HG03025 (cell line): ENCODE measurements at regions not wholly inside any gene's neighbourhood (a gene's known extent, or its start where the extent isn't known, plus 50 kb on each side); places are given as distances from the start of the nearest gene placed in this dataset.
"Not testable (repeated sequence)": the region's sequence is repeated elsewhere in the genome, so short reads cannot be mapped to it uniquely, and the experiment has no call there.

Experiments
- ATAC-seq: cut with Tn5 transposase; IDR thresholded peaks from one replicate; pipeline ENCODE4 v1.9.1; 2021; ENCODE audit warnings: mild to moderate bottlenecking, moderate library complexity; ENCODE audit not compliant: unreplicated experiment, low FRiP score

- ATAC-seq = no peak
These were observed 360.5 kb downstream of the LMO7 start for GRCh38 chr13:75996582-75996981.

GRCh38 chr13:75995966-75996365 lies 359.8 kb downstream of the LMO7 start:
- ATAC-seq = no peak

DNA sequence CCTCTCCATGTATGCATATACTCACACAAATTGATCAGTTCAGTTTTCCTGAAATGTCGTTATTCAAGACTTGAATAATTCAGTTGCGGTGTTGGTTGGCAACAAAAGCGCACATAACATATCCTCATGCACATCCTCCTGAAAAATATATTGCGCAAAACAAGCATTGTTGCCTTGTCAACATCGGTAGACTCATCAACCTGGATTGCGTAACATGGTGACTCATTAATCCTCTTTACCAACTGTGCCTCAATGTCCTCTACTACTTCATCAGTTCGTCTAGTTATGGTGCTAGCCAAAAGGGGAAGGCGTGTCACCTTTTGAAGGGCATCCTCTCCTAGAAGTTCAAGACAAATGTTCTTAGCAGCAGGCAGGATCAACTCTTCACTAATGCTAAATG lies 357.7 kb downstream of the LMO7 start:
- no peak for ATAC-seq

- ATAC-seq = no peak
These were observed 357.1 kb downstream of the LMO7 start for GRCh38 chr13:75993241-75993640.

- ATAC-seq = peak; percentile 93
These were observed 350.7 kb downstream of the LMO7 start for GRCh38 chr13:75986818-75987217.

DNA sequence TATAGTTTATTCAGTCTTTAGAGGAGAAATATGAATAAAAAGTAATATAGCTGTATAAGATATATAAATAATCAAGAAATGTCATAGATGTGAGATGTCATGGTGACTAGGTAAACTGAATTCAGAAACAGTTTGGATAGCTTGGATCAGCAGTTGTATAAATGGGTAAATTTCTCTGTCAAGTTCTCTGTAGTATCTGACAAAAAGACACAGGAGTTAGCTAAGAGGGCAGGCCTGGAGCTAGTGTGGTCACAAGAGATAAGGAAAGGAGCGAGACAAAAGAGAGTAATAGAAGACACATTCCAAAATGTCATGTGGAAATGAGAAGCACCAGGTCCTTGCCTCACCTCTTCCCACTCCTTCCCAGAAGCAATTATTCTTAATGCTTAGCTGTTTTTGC lies 349.0 kb downstream of the LMO7 start:
- ATAC-seq = no peak

DNA sequence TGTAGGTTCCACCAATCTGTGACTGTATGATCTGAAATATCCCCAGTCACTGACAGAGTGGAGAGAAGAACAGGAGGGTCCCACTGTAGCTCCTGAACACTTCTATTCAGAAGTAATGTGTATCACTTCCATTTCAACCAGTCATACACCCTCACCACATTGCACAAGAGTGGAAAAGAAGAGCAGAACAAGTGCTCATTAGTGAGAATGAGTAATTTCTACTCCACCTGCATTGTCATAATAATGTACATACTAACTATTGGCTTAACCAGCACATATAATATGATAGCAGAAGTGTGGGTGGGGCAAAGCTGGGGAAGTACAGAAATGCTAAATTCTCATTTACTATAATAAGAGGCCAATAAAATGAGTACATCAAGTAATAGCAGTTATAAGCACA lies 342.7 kb downstream of the LMO7 start:
- no peak for ATAC-seq

- no peak for ATAC-seq
These were observed 332.1 kb downstream of the LMO7 start for GRCh38 chr13:75968103-75968838.

DNA sequence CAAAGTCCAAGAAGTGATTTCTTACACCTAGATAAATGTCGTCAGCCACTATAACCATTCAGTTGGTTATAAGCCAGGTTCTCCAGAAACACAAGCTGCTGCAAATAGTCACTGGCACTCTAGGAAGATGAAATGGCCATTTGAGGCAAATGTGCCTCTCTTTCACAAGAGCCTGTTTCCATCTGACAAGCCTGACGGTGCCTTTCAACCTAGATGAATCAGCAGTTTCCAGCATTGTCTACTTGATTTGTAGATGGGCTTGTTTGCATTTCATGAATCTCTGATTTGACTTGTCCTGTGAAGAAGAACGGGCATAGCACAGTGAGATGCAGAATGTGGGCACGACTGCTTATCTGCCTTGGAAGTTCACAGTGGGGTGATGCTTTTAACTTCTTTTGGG lies 327.2 kb downstream of the LMO7 start:
- no peak for ATAC-seq

- no peak for ATAC-seq
These were observed 325.8 kb downstream of the LMO7 start for GRCh38 chr13:75961911-75962310.

- peak; percentile 92 for ATAC-seq
These were observed 324.4 kb downstream of the LMO7 start for GRCh38 chr13:75960538-75960994.

- peak; percentile 7 for ATAC-seq
These were observed 323.8 kb downstream of the LMO7 start for GRCh38 chr13:75959861-75960481.

- not testable (repeated sequence) for ATAC-seq
These were observed 317.5 kb downstream of the LMO7 start for GRCh38 chr13:75953589-75953988.

GRCh38 chr13:75947448-75947847 lies 311.3 kb downstream of the LMO7 start:
- no peak for ATAC-seq

DNA sequence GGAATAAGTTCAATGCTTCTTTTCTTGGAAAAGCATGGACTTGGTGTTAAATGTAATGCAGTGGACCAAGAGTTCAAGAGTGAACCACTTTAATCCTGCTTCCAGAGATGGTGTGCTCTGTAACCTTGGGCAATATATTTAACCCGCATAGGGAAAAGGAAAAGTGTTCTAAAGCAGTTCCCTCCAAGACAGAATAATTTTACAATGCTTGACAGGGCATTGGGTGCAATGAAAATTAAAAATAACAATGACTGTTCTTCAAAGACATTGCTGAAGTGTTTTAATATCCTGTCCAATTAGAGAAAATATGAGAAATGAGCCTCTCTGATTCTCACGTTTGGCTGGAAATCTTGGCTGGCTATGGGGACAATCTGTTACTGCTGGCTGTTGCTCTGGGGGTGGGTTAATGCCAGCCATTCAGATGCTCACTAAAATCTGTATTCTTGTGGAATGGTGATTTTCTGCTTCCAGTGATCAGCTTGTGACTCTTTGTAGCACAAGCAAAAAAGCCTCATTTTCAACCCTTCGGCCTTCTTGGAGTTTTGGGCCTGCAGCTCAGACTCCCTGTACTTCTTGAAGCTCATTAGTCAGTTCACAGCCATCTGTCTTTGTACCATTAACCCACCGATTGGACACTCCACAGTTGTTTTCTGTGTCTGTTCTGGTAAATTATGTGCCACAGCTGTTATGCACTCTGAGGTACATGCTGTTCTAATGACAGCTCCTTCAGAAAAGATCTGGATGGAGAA lies 310.6 kb downstream of the LMO7 start:
- no peak for ATAC-seq

DNA sequence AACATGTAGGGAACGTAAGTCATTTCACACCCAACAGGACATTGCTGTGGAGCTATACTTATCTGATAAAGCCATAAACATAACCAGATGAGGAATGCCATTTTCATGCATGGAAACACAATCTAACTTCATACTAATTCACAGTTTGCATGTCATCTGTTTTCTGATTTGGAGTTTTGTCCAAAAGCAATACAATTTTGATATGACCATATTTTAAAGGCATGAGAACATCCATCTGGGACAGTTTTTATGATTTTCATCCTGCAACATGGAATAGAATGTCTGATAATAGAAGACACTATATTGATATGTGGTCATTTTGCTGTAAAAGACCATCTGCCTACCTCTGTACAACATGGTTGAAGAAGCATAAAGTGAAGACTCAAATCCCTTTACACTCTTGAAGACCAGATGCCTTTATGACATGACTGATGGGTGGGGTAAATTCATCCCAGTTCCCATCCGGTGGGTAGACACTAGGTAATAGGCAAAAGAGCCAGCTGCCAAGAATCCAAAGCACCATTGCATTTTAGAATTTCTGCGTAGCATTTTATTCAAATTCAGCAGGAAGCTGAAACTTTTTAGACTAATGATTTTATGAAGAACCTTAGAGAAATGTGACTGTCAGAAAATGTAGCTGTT lies 309.8 kb downstream of the LMO7 start:
- ATAC-seq = no peak

- ATAC-seq = no peak
These were observed 302.9 kb downstream of the LMO7 start for GRCh38 chr13:75938811-75939560.

- no peak for ATAC-seq
These were observed 300.7 kb downstream of the LMO7 start for GRCh38 chr13:75936791-75937190.

DNA sequence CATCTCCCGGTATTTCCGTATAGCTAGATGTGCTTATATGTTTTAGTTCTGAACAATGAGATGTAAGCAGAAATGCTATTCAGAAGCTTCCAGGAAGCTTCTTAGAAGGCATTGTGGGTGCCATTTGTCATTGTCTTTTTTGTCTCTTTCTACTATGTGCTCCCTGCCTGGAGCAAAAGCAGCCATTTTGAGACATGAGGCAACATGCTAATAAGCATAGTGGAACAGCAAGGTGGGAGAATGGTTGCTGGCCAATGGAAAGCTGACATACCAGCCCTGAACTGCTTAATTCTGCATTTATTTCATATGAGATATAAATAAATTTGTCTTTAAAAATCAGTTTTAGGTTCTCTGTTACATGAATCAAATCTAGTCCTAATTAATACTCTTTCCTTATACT lies 299.7 kb downstream of the LMO7 start:
- ATAC-seq = no peak

DNA sequence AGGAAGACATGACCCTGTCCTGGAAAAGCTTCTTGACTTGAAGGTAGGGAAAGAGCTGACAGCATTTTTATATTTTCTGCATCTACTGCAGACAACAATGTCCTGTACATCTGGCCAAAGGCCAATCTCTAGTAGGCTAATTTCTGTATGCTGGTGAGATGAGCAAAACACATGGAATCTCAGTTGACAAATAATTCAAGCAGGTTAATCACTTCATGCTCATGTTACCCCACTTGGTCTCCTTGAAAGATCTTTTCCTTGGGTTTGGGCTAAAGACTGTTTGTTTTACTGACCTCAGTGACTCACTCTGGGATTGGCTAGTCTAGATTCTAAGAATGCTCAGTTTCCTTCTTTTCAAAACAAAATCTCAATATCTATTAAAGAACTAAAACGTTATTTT lies 298.8 kb downstream of the LMO7 start:
- no peak for ATAC-seq
